GM19035 (cell line): ENCODE measurements at regions not wholly inside any gene's neighbourhood (a gene's known extent, or its start where the extent isn't known, plus 50 kb on each side); places are given as distances from the start of the nearest gene placed in this dataset.

Experiments
- ATAC-seq: cut with Tn5 transposase; IDR thresholded peaks from one replicate; pipeline ENCODE4 v1.9.1; 2021; ENCODE audit not compliant: unreplicated experiment

GRCh38 chr4:179855469-179855868 lies 2387.7 kb upstream of the TENM3 start:
- no peak for ATAC-seq

GRCh38 chr4:179858221-179858620 lies 2385.0 kb upstream of the TENM3 start:
- no peak for ATAC-seq

GRCh38 chr4:179867300-179867878 lies 2375.8 kb upstream of the TENM3 start:
- peak; percentile 98 for ATAC-seq

- ATAC-seq: no peak
Measured at GRCh38 chr4:179871726-179872125, 2371.5 kb upstream of the TENM3 start.

GRCh38 chr4:179872755-179873154 lies 2370.4 kb upstream of the TENM3 start:
- no peak for ATAC-seq

GRCh38 chr4:179880756-179881155 lies 2362.4 kb upstream of the TENM3 start:
- no peak for ATAC-seq

- no peak for ATAC-seq
Measured at GRCh38 chr4:179894066-179894778, 2349.0 kb upstream of the TENM3 start.

GRCh38 chr4:179919587-179919986 lies 2323.6 kb upstream of the TENM3 start:
- no peak for ATAC-seq

GRCh38 chr4:179927473-179927872 lies 2315.7 kb upstream of the TENM3 start:
- ATAC-seq: no peak

GRCh38 chr4:179941911-179942310 lies 2301.3 kb upstream of the TENM3 start:
- ATAC-seq: no peak

GRCh38 chr4:179976777-179977176 lies 2266.4 kb upstream of the TENM3 start:
- ATAC-seq: no peak

GRCh38 chr4:179977378-179977777 lies 2265.8 kb upstream of the TENM3 start:
- ATAC-seq: no peak

- no peak for ATAC-seq
Measured at GRCh38 chr4:179981161-179981560, 2262.0 kb upstream of the TENM3 start.

GRCh38 chr4:179989975-179990374 lies 2253.2 kb upstream of the TENM3 start:
- no peak for ATAC-seq

- no peak for ATAC-seq
Measured at GRCh38 chr4:180009316-180009715, 2233.9 kb upstream of the TENM3 start.

- ATAC-seq: no peak
Measured at GRCh38 chr4:180028682-180029081, 2214.5 kb upstream of the TENM3 start.

- ATAC-seq: no peak
Measured at GRCh38 chr4:180031330-180031729, 2211.9 kb upstream of the TENM3 start.

GRCh38 chr4:180041576-180041975 lies 2201.6 kb upstream of the TENM3 start:
- ATAC-seq: no peak

GRCh38 chr4:180052629-180053028 lies 2190.6 kb upstream of the TENM3 start:
- ATAC-seq: no peak

- no peak for ATAC-seq
Measured at GRCh38 chr4:180054291-180054690, 2188.9 kb upstream of the TENM3 start.

GRCh38 chr4:180057299-180057721 lies 2185.9 kb upstream of the TENM3 start:
- ATAC-seq: no peak

GRCh38 chr4:180057891-180058671 lies 2185.1 kb upstream of the TENM3 start:
- peak; percentile 68 for ATAC-seq
